ENCODE measurements at regions not wholly inside any gene's neighbourhood (a gene's known extent, or its start where the extent isn't known, plus 50 kb on each side); places are given as distances from the start of the nearest gene placed in this dataset.

DNA sequence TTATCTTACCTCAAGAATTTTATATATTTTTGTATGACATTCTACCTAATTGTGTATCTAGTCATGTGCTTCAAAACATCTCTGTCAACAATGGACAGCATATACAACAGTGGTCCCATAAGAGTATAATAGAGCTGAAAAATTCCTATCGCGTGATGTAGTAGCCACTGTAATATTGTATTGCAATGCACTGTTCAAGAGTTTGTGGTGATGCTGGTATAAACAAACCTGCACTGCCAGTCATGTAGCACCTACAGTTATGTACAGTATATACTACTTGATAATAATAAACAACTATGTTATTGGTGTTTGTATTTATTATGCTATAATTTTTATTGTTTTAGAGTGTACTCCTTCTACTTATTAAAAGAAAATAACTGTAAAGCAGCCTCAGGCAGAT, 672.7 kb downstream of the CD109 start:
- no peak for DNase-seq (ENCODE audit: low spot score)
- Mint-ChIP-seq H3K4me3 (no peak overlapping the region), H3K36me3 (ENCODE audit: low read depth) (no peaks in the 10 kb centered on the region), H3K27me3 (ENCODE audit: insufficient read depth, low read depth, poor library complexity) (no peaks in the 10 kb centered on the region), H3K4me1 (no peaks in the 10 kb centered on the region), H3K27ac (no peak overlapping the region), H3K9me3 (peaks cover 2% of the 10 kb centered on the region; the same call in 1 of the 3 replicates)
- Histone ChIP-seq H3F3A (replicated peaks; ENCODE audit: low read depth) (no peaks in the 10 kb centered on the region), H3K4me3 (no peak overlapping the region), H3K27me3 (ENCODE audit: insufficient read depth) (no peaks in the 10 kb centered on the region), H3K79me2 (replicated peaks; ENCODE audit: insufficient read depth) (no peaks in the 10 kb centered on the region), H3K36me3 (ENCODE audit: insufficient read depth) (no peaks in the 10 kb centered on the region), H2AFZ (no peak overlapping the region), H3K9me2 (ENCODE audit: insufficient read depth) (no peaks in the 10 kb centered on the region), H3K27ac (ENCODE audit: low read depth) (no peak overlapping the region), H3K4me2 (no peak overlapping the region), H3K4me1 (ENCODE audit: insufficient read depth) (no peaks in the 10 kb centered on the region), H4K20me1 (replicated peaks; ENCODE audit: insufficient read depth) (no peaks in the 10 kb centered on the region)
- TF ChIP-seq, protein P1, sequence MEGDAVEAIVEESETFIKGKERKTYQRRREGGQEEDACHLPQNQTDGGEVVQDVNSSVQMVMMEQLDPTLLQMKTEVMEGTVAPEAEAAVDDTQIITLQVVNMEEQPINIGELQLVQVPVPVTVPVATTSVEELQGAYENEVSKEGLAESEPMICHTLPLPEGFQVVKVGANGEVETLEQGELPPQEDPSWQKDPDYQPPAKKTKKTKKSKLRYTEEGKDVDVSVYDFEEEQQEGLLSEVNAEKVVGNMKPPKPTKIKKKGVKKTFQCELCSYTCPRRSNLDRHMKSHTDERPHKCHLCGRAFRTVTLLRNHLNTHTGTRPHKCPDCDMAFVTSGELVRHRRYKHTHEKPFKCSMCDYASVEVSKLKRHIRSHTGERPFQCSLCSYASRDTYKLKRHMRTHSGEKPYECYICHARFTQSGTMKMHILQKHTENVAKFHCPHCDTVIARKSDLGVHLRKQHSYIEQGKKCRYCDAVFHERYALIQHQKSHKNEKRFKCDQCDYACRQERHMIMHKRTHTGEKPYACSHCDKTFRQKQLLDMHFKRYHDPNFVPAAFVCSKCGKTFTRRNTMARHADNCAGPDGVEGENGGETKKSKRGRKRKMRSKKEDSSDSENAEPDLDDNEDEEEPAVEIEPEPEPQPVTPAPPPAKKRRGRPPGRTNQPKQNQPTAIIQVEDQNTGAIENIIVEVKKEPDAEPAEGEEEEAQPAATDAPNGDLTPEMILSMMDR (conservative IDR thresholded peaks at IDR 0.05; ENCODE audit: low read depth in 2 of 2) = no peak
- TF ChIP-seq STAT1 (IDR thresholded peaks at IDR 0.05; ENCODE audit: unreplicated experiment) (no peak), ZNF331 (CRISPR knock-in tag; IDR thresholded peaks at IDR 0.05; ENCODE audit: low read depth) (no peak)
- TF ChIP-seq, protein P2, sequence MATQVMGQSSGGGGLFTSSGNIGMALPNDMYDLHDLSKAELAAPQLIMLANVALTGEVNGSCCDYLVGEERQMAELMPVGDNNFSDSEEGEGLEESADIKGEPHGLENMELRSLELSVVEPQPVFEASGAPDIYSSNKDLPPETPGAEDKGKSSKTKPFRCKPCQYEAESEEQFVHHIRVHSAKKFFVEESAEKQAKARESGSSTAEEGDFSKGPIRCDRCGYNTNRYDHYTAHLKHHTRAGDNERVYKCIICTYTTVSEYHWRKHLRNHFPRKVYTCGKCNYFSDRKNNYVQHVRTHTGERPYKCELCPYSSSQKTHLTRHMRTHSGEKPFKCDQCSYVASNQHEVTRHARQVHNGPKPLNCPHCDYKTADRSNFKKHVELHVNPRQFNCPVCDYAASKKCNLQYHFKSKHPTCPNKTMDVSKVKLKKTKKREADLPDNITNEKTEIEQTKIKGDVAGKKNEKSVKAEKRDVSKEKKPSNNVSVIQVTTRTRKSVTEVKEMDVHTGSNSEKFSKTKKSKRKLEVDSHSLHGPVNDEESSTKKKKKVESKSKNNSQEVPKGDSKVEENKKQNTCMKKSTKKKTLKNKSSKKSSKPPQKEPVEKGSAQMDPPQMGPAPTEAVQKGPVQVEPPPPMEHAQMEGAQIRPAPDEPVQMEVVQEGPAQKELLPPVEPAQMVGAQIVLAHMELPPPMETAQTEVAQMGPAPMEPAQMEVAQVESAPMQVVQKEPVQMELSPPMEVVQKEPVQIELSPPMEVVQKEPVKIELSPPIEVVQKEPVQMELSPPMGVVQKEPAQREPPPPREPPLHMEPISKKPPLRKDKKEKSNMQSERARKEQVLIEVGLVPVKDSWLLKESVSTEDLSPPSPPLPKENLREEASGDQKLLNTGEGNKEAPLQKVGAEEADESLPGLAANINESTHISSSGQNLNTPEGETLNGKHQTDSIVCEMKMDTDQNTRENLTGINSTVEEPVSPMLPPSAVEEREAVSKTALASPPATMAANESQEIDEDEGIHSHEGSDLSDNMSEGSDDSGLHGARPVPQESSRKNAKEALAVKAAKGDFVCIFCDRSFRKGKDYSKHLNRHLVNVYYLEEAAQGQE (IDR thresholded peaks at IDR 0.05; ENCODE audit: unreplicated experiment) = no peak
- ATAC-seq = no peak

DNA sequence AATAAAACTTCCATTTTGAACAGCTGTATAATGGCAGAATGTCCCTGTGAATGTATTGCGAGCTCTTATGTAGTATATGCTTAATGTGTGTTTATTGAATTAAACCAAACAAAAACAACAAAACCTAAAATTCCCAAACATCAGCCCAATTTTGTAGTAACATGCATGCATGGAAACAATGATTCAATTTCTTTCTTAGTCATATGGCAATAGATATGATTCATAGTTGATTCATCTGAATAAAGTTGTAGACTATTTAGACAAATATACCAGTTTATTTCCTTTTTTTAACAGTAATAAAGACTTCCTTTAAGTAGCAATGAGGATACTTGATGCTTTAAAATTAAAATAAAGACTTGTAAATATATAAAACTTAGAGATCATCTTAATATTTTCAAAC, 670.6 kb downstream of the CD109 start:
- no peaks in the 10 kb centered on the region for H3K36me3 ChIP-seq (ENCODE audit: insufficient read depth)
- Mint-ChIP-seq H3K27ac (no peak overlapping the region), H3K4me3 (no peak overlapping the region), H3K4me1 (no peaks in the 10 kb centered on the region), H3K27me3 (ENCODE audit: insufficient read depth, low read depth, poor library complexity) (no peaks in the 10 kb centered on the region), H3K36me3 (ENCODE audit: low read depth) (no peaks in the 10 kb centered on the region), H3K9me3 (no peaks in the 10 kb centered on the region)
- ATAC-seq (no peak), DNase-seq (ENCODE audit: low spot score) (no peak)
- no peaks in the 10 kb centered on the region for H3K4me1 ChIP-seq (ENCODE audit: insufficient read depth)
- H3F3A ChIP-seq (replicated peaks; ENCODE audit: low read depth) = no peaks in the 10 kb centered on the region
- no peaks in the 10 kb centered on the region for H4K20me1 ChIP-seq (replicated peaks; ENCODE audit: insufficient read depth)
- H3K27me3 ChIP-seq (ENCODE audit: insufficient read depth) = no peaks in the 10 kb centered on the region
- no peak overlapping the region for H2AFZ ChIP-seq
- no peak overlapping the region for H3K4me3 ChIP-seq
- no peaks in the 10 kb centered on the region for H3K9me2 ChIP-seq (ENCODE audit: insufficient read depth)
- H3K27ac ChIP-seq (ENCODE audit: low read depth) = no peak overlapping the region
- no peak overlapping the region for H3K4me2 ChIP-seq
- H3K79me2 ChIP-seq (replicated peaks; ENCODE audit: insufficient read depth) = no peaks in the 10 kb centered on the region
- no peak for TF ChIP-seq ZNF114 (CRISPR knock-in tag; IDR thresholded peaks at IDR 0.05)
- TF ChIP-seq, protein P2 (IDR thresholded peaks at IDR 0.05; ENCODE audit: unreplicated experiment) = no peak
- TF ChIP-seq POLR2AphosphoS5 (IDR thresholded peaks at IDR 0.05; ENCODE audit: low read depth) = no peak
- no peak for TF ChIP-seq EZH2phosphoT487 (IDR thresholded peaks at IDR 0.05; ENCODE audit: unreplicated experiment)
- no peak for TF ChIP-seq CREB1 (CRISPR knock-in tag; IDR thresholded peaks at IDR 0.05; ENCODE audit: low read depth)
- TF ChIP-seq, protein P1 (conservative IDR thresholded peaks at IDR 0.05; ENCODE audit: low read depth in 2 of 2) = no peak
- no peak for TF ChIP-seq ZNF331 (CRISPR knock-in tag; IDR thresholded peaks at IDR 0.05; ENCODE audit: low read depth)
- TF ChIP-seq NANOG (IDR thresholded peaks at IDR 0.05; ENCODE audit: borderline replicate concordance) = no peak
- no peak for TF ChIP-seq STAT1 (IDR thresholded peaks at IDR 0.05; ENCODE audit: unreplicated experiment)

Data from GM23338 (cell line).